Stimulated activated CD4-positive, alpha-beta T cell treated with anti-CD3 and anti-CD28 coated beads, Interleukin-1b, Interleukin-23, amount 100 ng/mL, for 24 hours (primary cell): ENCODE measurements at regions not wholly inside any gene's neighbourhood (a gene's known extent, or its start where the extent isn't known, plus 50 kb on each side); places are given as distances from the start of the nearest gene placed in this dataset.
A peak's percentile ranks its signal among the peaks of the same experiment; 100 is the strongest.

Source experiments
- DNase-seq, 4 experiments: peaks; one replicate each; pipeline ENCODE4 v3.0.0-alpha.2; 2020; ENCODE audit warnings: low read depth in 4 of 4, low spot score in 1 of 4

GRCh38 chr14:50038398-50039119 is 77.8 kb downstream of the VCPKMT start:
- DNase-seq, result peak; percentile 36 to 69 (median 51)

DNA sequence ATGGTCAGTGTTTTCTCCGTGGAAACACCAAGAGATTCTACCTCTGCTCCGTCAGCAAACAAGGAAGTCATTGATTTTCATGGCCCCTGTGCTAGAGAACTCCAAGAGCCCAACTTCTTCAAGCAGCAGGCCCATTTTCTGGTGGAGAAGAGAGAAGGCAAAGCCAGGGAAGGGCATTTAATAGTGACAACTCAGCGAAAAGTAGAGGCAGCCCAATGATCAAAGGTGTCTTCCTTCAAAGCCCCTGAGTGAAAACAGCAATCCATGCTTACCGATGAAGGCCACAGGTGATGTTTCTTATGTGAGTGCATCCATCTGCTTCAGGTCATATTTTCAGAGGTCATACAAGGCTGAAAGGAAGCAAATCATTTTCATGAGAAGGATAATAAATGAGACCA is 77.3 kb downstream of the VCPKMT start:
- no peak for DNase-seq

GRCh38 chr14:50039734-50040400 is 76.5 kb downstream of the VCPKMT start:
- no peak for DNase-seq

DNA sequence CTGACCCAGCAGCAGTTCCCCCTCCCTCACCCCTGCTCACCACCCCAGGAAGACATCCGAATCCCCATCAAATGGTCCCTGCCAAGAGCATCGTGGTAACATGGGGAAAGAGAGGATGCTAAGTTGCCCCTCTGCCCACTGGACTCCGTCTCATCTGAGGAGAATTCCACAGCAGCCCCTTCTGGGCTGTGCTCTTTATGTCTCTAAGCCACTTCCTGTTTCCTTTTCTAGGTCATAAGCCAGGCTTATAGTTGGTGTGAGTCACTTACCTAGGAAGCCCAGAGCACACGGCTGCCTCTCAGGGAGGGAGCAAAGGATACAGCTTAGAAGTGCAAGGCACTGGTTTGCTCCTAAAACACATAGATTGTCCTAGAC is 76.0 kb downstream of the VCPKMT start:
- no peak for DNase-seq

- no peak for DNase-seq
Measured at GRCh38 chr14:50040895-50041465, 75.4 kb downstream of the VCPKMT start.

- no peak for DNase-seq
Measured at GRCh38 chr14:50041980-50042379, 74.4 kb downstream of the VCPKMT start.

DNA sequence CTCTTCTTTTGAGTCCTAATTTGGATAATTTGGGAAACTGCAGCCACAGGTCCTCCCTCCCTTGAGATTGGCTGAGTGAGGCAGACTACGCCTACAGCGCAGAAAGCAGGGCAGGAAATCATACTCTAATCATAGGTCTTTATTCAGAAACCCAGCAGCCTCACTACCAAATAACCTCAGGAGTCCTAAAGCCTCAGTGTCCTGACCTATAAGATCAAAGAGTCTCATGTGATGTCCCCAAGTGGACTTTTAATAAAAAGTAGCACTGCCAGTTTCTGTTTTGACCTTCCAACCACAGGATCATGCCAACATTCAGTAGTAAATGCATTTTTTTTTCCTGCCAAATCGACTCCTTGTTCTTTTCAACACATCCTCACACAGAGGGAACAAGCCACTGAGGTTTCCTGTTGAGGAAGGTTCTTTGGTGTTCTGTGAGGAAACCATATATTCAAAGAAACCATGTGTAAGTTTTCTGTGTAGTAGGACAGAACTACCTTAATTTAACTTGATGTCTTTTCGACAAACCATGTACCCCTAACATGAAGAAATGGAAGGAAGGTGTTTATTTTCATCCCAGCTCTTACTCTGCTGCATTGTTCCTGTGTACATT is 72.2 kb downstream of the VCPKMT start:
- no peak for DNase-seq

DNA sequence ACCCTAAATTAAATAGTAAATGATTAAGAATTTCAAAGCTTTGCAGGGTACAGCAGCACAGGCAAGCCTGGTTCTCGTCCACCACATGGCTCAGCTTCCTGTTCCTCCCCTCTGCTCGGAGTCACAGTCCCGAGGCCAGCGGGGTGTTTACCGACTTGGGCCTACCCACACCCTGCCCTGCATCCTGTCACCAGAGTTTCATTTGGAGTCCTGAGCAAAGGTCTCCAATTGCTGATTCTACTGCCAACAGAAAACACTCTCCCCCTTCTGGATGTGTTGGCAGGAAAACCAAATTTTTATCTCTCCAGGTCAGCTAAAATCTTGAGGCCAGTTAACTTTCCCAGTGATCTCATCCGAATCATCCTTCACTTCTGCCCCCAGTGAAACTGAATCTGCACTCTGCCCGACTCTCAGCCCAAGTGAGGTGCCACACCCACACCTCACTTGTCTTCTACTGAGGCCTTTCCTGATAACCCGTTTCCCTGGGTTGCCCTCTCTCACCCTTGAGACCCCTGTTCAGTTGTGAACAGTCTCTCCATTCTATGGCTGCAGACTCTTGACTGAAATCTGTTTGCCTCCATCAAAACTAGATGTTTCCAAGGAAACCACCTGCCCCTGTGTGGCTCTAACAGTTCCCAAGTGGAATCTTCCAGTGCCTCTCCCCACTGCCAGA is 71.2 kb downstream of the VCPKMT start:
- peak in 1 of 4 experiments; percentile 61 for DNase-seq

GRCh38 chr14:50045837-50046236 is 70.5 kb downstream of the VCPKMT start:
- no peak for DNase-seq

- no peak for DNase-seq
Measured at GRCh38 chr14:50047274-50047676, 69.1 kb downstream of the VCPKMT start.

- DNase-seq, result no peak
Measured at GRCh38 chr14:50049093-50049492, 67.3 kb downstream of the VCPKMT start.

DNA sequence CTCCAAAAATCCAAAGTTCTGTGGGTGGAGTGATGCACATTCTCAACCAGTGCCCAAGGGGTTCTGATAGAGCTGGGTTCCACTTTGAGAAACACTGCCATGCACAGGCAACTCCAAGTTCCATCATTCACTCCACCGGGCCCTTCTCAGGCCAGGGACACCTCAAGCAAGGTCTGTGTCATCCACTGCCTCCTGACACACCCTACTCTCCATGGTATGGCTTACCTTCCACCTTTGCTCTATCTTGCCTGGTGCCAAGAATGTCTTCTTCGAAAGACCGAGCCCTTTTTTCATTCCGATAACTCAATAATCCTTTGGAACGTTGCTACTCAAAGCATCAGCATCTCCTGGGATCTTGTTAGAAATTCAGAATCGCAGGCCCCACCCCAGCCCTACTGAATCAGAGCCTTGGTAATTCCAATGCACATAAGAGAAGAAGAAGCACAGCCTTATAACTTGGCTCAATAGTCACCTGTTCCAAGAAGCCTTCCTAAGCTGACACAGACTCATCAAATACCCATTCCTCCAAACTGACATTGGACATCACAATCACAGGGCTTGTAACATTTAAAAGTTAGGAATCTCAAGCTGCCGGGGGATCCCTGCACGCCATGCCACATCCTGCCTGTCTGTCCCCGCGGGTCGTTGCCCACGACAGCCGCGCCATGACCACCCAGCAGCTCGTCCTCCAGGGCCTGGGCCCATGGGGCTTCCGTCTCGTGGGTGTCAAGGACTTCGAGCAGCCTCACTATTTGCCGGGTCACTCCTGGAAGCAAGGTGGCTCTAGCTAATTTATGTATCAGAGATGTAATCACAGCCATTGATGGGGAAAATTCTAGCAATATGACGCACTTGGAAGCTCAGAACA is 66.4 kb downstream of the VCPKMT start:
- DNase-seq, result no peak

DNA sequence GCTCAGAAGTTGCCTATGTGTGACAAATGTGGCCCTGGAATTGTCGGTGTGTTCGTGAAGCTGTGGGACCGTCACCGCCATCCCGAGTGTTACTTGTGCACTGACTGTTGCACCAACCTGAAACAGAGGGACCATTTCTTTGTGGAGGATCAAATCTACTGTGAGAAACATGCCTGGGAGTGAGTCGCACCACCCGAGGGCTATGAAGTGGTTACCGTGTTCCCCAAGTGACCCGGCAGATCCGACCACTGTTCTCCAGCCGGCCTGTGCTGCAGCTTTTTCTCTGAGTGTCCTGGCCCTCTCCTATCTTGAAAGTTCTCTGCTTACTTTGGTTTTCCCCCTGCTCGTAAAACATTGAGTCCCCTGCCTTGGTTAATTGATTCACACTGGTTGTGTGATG is 65.3 kb downstream of the VCPKMT start:
- DNase-seq, result no peak

GRCh38 chr14:50051706-50052105 is 64.7 kb downstream of the VCPKMT start:
- DNase-seq, result no peak

DNA sequence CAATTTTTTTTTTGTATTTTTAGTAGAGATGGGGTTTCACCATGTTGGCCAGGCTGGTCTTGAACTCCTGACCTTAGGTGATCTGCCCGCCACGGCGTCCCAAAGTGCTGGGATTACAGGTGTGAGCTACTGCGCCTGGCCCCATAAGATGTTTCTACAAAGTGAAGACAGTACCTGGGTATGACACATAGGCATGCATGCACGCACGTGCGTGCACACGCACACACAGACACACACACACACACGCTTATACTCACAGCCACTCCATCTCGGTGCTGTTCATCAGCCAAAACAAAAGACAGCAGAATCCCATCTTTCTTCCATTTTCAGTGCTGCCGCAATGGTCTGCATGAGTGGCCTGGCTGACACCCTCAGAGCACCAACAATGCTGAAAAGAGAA is 63.9 kb downstream of the VCPKMT start:
- DNase-seq, result no peak

DNA sequence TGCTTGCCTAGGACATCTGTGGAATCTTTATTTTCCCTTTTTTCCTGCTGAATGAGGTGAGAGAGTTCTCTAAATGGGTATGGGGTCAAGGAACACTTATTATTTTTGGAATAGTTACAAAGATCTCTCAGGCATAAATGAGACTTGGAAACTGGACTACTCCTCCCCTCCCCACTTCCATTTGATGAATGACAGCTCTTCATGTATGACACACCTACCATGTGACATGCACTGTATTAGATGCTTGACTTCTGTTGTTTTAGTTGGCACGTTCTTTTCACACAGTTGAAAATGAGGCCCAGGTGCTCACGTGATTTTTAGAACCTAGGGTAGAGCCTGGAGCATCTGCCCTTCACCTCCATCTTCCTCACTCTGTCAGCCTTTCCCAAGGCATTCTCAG is 62.4 kb downstream of the VCPKMT start:
- no peak for DNase-seq

- no peak for DNase-seq
Measured at GRCh38 chr14:50055461-50056228, 60.7 kb downstream of the VCPKMT start.

- DNase-seq, result no peak
Measured at GRCh38 chr14:50056435-50056834, 59.9 kb downstream of the VCPKMT start.

DNA sequence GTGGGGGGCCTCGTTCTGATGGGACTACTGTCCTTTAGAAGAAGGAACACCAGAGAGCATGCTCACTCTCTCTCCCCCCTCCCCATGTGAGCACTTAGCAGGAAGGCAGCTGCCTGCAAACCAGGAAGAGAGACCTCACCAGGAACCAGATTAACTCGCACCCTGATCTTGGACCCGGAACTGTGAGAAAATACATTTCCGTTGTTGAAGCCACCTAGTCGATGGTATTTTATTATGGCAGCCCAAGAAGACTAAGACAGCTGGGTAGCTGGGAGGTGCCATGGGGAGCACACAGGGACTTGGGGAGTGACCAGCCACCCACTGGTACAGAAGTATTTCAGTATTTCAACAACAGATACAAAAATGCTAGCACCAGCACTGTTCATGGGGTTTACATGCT is 59.0 kb downstream of the VCPKMT start:
- DNase-seq, result no peak

DNA sequence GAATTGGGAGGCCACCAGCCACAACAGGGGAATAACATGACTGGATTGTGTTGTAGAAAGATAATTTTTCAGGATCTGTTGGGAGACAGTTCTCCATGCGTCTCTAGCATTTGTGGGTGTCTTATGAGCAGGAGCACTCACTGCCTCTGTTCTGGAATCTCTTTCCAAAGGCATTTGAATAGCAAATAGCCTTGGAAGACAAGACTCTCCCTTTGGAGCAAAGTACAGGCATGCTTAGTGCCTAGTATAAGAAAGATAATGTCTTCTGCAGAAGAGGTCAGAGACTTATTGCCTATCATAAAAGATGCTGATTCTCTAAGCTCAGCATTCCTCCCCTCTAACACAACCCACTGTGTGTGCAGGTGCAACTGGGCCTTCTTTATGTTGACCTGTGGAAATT is 58.3 kb downstream of the VCPKMT start:
- no peak for DNase-seq
